ENCODE measurements at regions not wholly inside any gene's neighbourhood (a gene's known extent, or its start where the extent isn't known, plus 50 kb on each side); places are given as distances from the start of the nearest gene placed in this dataset.

GRCh38 chr1:10889650-10890353 lies 93.4 kb upstream of the CASZ1 start:
- TF ChIP-seq CTCF (IDR thresholded peaks at IDR 0.05), result no peak
- TF ChIP-seq POLR2A (IDR thresholded peaks at IDR 0.05), result no peak
